GM19025 (cell line): ENCODE measurements at regions not wholly inside any gene's neighbourhood (a gene's known extent, or its start where the extent isn't known, plus 50 kb on each side); places are given as distances from the start of the nearest gene placed in this dataset.

Experiments used
- ATAC-seq: cut with Tn5 transposase; IDR thresholded peaks from one replicate; pipeline ENCODE4 v1.9.1; 2021; ENCODE audit warnings: mild to moderate bottlenecking, low read depth, moderate library complexity; ENCODE audit not compliant: unreplicated experiment

- no peak for ATAC-seq
Measured at GRCh38 chr3:55185380-55185779, 257.5 kb upstream of the LRTM1 start.

DNA sequence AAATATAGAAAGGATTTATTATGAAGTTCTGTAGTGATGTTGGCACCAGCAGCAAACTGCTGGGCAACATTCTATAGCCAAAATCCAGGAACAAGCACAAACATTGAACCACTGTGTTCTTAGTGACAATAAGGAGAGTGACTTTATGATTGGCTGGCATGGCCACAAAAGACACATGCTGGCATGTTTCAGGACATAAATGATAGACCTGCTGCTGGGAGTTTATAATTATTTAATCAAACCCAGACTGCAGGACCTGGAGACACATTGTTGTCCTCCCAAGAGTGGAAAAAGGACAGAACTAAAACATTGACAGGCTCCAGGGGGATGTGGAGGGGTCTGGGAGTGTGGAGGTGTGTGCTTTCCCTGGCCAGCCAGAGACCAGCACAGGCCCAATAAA, 255.3 kb upstream of the LRTM1 start:
- ATAC-seq, result no peak

GRCh38 chr3:55180936-55181535, 253.2 kb upstream of the LRTM1 start:
- no peak for ATAC-seq

DNA sequence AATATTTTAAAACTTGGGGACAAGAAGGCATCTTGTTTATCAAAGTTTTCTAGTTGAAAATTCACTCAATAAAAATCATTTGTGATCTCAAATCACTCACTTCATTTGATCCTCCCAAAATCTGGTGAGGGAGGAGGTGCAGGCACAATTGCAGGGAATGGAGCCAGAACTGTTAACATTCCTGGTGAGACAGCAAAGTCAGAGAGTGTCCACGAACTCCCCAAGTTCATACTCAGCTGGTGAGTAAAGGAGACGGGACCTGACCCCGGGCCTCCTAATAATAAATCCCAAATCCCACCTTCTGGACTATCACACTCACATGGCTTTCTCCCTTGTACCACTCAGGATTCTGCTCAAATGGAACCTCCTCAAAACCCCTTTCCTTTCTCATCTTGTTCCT, 252.3 kb upstream of the LRTM1 start:
- ATAC-seq, result no peak

GRCh38 chr3:55178336-55178735, 250.5 kb upstream of the LRTM1 start:
- no peak for ATAC-seq

GRCh38 chr3:55177749-55178148, 249.9 kb upstream of the LRTM1 start:
- ATAC-seq, result no peak

GRCh38 chr3:55175423-55175822, 247.6 kb upstream of the LRTM1 start:
- no peak for ATAC-seq

- ATAC-seq, result no peak
Measured at GRCh38 chr3:55174747-55175146, 246.9 kb upstream of the LRTM1 start.

GRCh38 chr3:55173504-55173903, 245.6 kb upstream of the LRTM1 start:
- no peak for ATAC-seq

DNA sequence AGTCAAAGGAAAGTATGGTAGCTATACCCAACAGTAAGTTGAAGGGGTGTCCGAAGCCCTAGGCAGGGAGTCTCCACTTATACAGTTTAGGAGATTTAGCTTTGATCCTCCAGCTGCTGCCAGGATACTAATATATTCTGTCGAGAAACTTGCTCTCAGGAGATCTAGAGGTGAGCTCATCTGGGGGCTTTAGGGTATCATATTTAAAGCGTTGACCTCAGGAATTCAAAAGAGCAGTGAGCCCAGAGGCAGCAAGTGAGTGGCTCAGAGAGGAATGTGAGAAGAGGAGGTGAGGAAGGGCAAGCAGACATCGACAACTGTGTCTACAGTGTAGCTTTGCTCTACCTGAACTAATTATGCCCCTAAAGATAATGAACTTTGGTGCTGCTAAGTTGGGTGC, 245.1 kb upstream of the LRTM1 start:
- ATAC-seq, result no peak

- ATAC-seq, result no peak
Measured at GRCh38 chr3:55170444-55170843, 242.6 kb upstream of the LRTM1 start.

DNA sequence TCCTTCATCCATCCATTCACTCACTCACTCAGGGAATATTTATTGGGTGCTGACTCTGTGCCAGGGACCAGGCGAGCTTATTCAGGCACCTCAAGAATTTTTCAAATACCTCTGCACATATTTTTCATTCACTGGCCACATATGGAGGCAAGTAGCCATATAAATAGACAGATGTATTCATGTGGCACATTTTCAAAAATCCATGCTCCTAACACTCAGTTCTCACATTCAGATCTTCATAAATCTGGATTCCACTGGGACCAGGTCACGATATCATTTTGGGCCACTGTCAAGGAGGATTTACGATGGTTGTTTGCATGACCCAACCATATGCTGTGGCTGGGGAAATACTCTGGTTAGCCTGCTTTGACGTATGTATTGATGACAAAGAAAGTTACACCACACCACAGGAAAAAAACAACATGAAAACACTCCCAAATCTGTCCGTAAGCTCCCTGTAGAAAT, 241.8 kb upstream of the LRTM1 start:
- no peak for ATAC-seq

GRCh38 chr3:55169161-55169560, 241.3 kb upstream of the LRTM1 start:
- no peak for ATAC-seq

DNA sequence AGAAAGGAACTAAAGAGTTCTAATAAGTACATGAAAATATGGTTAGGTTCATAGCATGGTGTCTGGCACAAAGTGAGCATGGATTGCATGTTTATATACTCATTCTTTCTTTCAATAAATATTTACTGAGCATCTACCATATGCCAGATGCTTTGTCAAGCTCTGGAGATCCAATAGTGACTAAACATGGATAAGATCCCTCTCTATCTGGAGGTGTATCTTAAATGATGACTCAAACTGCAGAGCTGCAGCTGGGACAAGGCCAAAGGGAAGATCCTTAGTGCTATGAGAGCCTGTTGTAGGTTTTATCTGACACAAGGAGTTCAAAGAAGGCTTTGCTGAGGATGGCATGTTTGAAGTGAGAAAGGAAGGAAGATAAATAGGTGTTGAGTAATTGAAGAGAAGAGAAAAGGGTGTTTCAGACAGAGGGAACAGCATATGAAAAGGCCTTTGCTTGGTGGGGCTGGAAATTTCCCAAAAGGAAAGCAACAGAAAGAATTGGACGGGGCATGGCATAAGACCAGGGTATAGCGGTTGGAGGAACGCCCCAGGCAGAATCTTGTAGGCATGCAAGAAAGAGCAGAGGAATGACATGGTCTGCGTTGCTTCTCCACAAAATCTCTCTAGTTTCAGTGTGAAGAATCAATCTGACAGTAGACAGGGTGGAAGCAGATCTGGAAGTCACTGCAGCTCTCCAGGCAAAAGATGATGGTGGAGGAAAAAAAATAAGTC, 239.9 kb upstream of the LRTM1 start:
- ATAC-seq, result no peak

DNA sequence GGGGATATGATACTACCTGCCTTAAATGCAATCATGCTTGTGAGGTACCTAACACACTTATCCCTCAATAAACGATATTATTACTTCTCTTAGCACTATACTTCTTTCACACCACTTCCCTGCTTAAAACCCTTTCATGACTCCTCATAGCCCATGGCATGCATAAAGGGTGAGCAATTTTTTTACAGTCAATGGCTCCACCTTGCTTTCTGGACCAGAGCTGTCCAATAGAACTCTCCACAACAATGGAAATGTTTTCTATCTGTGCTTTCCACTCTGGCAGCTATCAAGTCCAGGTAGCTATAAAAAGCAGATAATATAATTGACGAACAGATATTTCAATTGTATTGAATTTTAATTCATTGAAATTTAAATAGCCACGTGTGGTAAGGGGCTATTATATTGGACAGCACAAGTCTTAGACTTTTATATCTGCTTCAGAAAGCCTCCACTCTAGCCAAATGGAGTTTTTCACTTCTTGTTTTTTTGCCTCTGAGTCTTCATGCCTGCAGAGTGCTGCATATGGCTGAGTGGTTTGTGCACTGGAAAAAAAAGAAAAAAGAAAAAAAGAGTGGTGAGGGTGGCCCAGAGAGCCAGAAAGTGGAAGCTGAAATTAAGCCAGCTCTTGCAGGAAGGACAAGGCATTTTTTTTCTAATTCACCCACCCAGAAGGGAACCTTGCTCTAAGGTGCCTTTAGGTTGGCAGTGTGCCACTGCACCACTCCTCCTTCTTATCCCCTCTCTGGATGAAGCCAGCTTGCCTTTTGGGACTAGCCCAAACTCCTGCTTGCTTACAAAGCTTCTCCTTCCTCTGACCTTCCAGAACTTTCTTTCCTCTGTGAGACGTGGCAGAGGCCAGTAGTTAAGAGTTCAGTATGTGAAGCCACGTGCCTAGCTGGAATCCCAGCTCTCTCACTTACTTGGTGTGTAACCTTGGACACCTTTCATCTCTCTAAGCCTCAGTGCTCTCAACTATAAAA, 239.0 kb upstream of the LRTM1 start:
- no peak for ATAC-seq

- ATAC-seq, result no peak
Measured at GRCh38 chr3:55165704-55166405, 238.0 kb upstream of the LRTM1 start.

DNA sequence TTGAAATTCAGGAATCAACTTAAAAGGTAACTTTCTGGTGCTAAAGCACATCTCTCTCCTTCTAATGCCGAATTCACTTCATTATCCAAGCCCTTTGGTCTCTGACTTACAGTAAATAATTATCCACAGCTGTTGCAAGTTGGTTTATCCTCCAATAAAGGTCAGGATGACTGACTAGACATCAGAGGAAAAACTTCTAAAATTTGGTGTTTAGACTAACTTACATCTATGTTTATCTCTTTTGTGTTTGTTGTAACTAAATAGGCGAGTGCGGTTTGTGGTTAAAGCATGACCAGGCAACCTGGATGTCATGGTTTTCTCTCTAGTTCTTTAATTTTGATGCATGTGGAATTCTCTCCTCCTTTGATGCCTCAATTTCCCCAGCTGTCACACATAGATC, 237.4 kb upstream of the LRTM1 start:
- ATAC-seq, result no peak

DNA sequence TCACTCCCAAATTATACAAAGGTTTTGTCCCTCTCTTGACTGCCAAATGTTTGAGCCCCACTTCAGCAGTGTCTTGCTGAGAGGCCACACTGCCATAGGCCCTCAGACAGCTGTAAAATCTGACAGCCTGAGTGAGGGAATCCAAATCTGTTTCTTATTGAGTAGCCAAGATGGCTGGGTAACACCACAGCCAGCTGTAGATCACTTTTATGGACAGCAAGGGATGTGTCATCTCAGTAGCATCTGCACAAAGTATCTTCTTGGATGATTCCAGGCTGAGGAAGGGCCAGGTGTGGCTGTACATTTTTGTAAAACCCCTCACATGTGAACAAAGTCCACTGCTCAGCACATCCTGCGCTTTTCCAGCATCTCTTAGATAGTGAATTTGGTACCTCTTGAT, 237.0 kb upstream of the LRTM1 start:
- ATAC-seq, result no peak

GRCh38 chr3:55164191-55164590, 236.3 kb upstream of the LRTM1 start:
- no peak for ATAC-seq

- no peak for ATAC-seq
Measured at GRCh38 chr3:55163421-55163820, 235.6 kb upstream of the LRTM1 start.
